ENCODE measurements at regions not wholly inside any gene's neighbourhood (a gene's known extent, or its start where the extent isn't known, plus 50 kb on each side); places are given as distances from the start of the nearest gene placed in this dataset.
A peak's percentile ranks its signal among the peaks of the same experiment; 100 is the strongest.

DNA sequence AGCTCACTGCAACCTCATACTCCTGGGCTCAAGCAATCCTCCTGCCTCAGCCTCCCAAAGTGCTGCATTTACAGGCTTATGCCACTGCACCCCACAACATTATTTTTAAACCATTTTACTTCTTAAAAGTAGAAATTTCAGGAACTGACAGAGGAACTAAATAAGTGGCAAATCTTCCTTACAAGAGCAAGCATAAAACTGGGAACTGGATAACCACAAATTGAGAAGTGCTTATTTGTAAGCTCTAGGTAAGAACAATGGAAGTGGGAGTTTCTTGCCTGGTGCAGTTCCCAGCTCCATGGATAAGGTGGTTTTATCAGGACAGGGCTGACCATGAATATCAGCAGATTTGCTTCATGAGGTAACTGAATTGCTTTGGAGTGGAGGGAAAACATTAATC, 655.2 kb downstream of the DIPK2A start:
- TF ChIP-seq, protein P1, sequence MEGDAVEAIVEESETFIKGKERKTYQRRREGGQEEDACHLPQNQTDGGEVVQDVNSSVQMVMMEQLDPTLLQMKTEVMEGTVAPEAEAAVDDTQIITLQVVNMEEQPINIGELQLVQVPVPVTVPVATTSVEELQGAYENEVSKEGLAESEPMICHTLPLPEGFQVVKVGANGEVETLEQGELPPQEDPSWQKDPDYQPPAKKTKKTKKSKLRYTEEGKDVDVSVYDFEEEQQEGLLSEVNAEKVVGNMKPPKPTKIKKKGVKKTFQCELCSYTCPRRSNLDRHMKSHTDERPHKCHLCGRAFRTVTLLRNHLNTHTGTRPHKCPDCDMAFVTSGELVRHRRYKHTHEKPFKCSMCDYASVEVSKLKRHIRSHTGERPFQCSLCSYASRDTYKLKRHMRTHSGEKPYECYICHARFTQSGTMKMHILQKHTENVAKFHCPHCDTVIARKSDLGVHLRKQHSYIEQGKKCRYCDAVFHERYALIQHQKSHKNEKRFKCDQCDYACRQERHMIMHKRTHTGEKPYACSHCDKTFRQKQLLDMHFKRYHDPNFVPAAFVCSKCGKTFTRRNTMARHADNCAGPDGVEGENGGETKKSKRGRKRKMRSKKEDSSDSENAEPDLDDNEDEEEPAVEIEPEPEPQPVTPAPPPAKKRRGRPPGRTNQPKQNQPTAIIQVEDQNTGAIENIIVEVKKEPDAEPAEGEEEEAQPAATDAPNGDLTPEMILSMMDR (IDR thresholded peaks at IDR 0.05; ENCODE audit: unreplicated experiment), result no peak
- H3K9me3 Mint-ChIP-seq (ENCODE audit: low read depth), result no peaks in the 10 kb centered on the region
- H3K4me3 Mint-ChIP-seq (ENCODE audit: low read depth), result no peak overlapping the region
- H3K36me3 Mint-ChIP-seq (ENCODE audit: insufficient read depth), result no peaks in the 10 kb centered on the region
- DNase-seq (ENCODE audit: low spot score, unreplicated experiment), result no peak
- no peak overlapping the region for H3K27ac Mint-ChIP-seq
- H3K27me3 Mint-ChIP-seq, result no peaks in the 10 kb centered on the region
- H3K4me1 Mint-ChIP-seq (ENCODE audit: low read depth), result peaks cover 3% of the 10 kb centered on the region

DNA sequence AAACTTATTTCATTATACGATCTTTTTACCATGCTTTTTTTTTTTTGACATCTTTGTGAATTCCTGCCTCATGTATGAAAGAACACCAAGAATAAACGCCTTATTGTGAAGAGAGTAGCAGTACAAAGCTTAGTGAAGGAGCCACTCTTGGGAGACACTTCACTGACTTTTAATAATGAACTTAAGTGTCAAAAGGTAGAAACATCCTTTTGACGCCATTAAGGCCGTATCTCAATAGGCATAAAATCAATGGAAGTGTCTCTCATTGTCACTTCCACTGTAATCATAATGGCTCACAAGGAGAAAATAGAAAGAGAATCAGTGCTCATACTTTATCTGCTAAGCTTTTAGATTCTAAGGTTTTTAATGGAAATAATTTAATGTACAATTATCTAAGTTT, 657.8 kb downstream of the DIPK2A start:
- peaks cover 4% of the 10 kb centered on the region for H3K9me3 Mint-ChIP-seq (ENCODE audit: low read depth)
- no peaks in the 10 kb centered on the region for H3K36me3 Mint-ChIP-seq (ENCODE audit: insufficient read depth)
- no peak for DNase-seq (ENCODE audit: low spot score, unreplicated experiment)

DNA sequence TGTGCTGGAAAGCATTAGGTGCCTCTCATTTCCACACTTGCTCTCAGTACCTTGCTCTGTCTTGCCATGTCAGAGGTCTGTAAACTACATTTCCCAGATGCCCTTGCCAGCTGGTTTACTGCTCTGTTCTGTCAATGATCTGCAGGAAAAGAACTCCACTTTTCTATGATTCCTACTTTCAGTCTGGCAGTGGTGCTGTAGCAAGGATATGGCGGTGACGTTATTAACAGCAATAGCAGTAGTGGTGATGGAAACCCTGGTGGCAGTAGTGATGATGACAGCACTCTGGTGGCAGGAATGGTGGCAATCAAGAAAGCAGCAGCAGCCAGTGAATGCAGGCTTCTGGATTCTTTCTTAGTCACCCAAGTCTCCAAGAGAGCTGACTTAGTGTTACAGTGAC, 665.2 kb downstream of the DIPK2A start:
- Mint-ChIP-seq H3K4me1 (ENCODE audit: low read depth) (peaks cover 5% of the 10 kb centered on the region), H3K4me3 (ENCODE audit: low read depth) (no peak overlapping the region), H3K27me3 (no peaks in the 10 kb centered on the region), H3K9me3 (ENCODE audit: low read depth) (peaks cover 11% of the 10 kb centered on the region), H3K36me3 (ENCODE audit: insufficient read depth) (no peaks in the 10 kb centered on the region), H3K27ac (peak overlapping the region; percentile 41)
- DNase-seq (ENCODE audit: low spot score, unreplicated experiment), result no peak
- TF ChIP-seq, protein P1 (IDR thresholded peaks at IDR 0.05; ENCODE audit: unreplicated experiment), result peak; percentile 46

More for the DNA sequence above, 657.8 kb downstream of the DIPK2A start:
- H3K27me3 Mint-ChIP-seq, result no peaks in the 10 kb centered on the region
- TF ChIP-seq, protein P1 (IDR thresholded peaks at IDR 0.05; ENCODE audit: unreplicated experiment), result no peak
- no peak overlapping the region for H3K4me3 Mint-ChIP-seq (ENCODE audit: low read depth)
- H3K4me1 Mint-ChIP-seq (ENCODE audit: low read depth), result peaks cover 3% of the 10 kb centered on the region
- H3K27ac Mint-ChIP-seq, result no peak overlapping the region

DNA sequence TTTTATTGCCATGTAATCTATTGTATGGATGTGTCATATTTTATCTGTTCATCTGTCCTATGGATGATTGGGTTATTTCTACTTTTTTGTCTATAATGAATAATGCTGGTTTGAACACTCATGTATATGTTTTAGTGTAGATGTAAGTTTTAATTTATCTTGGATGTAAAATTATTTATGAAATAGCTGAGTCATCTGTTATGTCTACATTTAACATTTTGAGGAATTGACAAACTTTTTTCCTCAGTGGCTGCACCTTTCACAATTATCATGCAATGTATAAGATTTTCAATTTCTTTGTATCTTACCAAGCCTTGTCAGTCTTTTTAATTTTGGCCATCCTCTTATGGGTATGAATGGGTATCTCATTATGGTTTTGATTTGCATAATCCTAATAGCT, 666.4 kb downstream of the DIPK2A start:
- no peak for DNase-seq (ENCODE audit: low spot score, unreplicated experiment)
- Mint-ChIP-seq H3K27ac (no peak overlapping the region), H3K9me3 (ENCODE audit: low read depth) (peaks cover 11% of the 10 kb centered on the region), H3K4me1 (ENCODE audit: low read depth) (peaks cover 5% of the 10 kb centered on the region), H3K36me3 (ENCODE audit: insufficient read depth) (no peaks in the 10 kb centered on the region), H3K27me3 (no peaks in the 10 kb centered on the region), H3K4me3 (ENCODE audit: low read depth) (no peak overlapping the region)
- TF ChIP-seq, protein P1 (IDR thresholded peaks at IDR 0.05; ENCODE audit: unreplicated experiment), result no peak

DNA sequence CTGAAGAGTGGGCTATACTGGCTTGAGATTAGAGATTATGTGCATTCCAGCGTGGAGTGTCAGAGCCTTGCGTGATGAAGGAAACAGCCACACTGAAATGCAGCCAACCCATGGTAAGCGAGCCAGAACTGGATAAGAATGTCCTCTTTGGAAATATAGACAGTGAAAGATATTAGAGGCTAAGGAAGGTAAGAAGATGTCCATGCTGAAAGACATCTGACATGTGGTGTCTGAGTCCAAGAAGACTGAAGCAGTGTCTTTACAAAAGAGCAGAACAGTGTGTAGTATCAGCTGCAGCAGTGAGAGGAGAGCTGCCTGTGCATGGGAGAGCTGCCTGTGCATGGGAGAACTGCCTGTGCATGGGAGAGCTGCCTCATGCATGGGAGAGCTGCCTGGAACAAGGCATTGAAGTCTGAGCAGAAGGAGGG, 672.2 kb downstream of the DIPK2A start:
- H3K4me1 Mint-ChIP-seq (ENCODE audit: low read depth), result no peaks in the 10 kb centered on the region

More for the DNA sequence above, 672.2 kb downstream of the DIPK2A start:
- TF ChIP-seq, protein P1 (IDR thresholded peaks at IDR 0.05; ENCODE audit: unreplicated experiment), result no peak
- Mint-ChIP-seq H3K9me3 (ENCODE audit: low read depth) (peaks cover 7% of the 10 kb centered on the region), H3K4me3 (ENCODE audit: low read depth) (no peak overlapping the region), H3K36me3 (ENCODE audit: insufficient read depth) (no peaks in the 10 kb centered on the region), H3K27ac (no peak overlapping the region), H3K27me3 (no peaks in the 10 kb centered on the region)
- DNase-seq (ENCODE audit: low spot score, unreplicated experiment), result no peak

Data from progenitor cell of endocrine pancreas (in vitro differentiated cells).